Left renal pelvis (tissue), 4 donors: ENCODE measurements at regions not wholly inside any gene's neighbourhood (a gene's known extent, or its start where the extent isn't known, plus 50 kb on each side); places are given as distances from the start of the nearest gene placed in this dataset.
"Not testable (repeated sequence)": the region's sequence is repeated elsewhere in the genome, so short reads cannot be mapped to it uniquely, and the experiment has no call there.

ENCODE experiments used
- DNase-seq, 4 donors: peaks; one replicate each; pipeline ENCODE4 v3.0.0-alpha.2; 2013; ENCODE audit warnings: low read depth in 4 of 4, low spot score in 3 of 4

DNA sequence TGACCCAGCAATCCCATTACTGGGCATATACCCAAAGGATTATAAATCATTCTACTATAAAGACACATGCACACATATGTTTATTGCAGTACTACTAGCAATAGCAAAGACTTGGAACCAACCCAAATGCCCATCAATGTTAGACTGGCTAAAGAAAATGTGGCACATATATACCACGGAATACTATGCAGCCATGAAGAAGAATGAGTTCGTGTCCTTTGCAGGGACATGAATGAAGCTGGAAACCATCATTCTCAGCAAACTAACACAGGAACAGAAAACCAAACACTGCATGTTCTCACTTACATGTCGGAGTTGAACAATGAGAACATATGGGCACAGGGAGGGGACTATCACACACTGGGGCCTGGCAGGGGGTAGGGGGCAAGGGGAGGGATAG lies 183.0 kb downstream of the HACE1 start:
- DNase-seq = not testable (repeated sequence)

DNA sequence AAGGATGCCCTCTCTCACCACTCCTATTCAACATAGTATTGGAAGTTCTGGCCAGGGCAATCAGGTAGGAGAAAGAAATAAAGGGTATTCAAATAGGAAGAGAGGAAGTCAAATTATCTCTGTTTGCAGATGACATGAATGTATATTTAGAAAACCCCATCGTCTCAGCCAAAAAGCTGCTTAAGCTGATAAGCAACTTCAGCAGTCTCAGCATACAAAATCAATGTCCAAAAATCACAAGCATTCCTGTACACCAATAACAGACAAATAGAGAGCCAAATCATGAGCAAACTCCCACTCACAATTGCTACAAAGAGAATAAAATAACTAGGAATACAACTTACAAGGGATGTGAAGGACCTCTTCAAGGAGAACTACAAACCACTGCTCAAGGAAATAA lies 184.6 kb downstream of the HACE1 start:
- DNase-seq = not testable (repeated sequence)

DNA sequence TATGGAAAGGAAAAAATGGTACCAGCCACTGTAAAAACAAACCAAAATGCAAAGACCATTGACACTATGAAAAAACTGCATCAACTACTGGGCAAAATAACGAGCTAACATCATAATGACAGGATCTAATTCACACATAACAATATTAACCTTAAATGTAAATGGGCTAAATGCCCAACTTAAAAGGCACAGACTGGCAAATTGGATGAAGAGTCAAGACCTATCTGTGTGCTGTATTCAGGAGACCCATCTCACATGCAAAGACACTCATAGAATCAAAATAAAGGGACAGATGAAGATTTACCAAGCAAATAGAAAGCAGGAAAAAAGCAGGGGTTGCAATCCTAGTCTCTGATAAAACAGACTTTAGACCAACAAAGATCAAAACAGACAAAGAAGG lies 186.6 kb downstream of the HACE1 start:
- not testable (repeated sequence) for DNase-seq

DNA sequence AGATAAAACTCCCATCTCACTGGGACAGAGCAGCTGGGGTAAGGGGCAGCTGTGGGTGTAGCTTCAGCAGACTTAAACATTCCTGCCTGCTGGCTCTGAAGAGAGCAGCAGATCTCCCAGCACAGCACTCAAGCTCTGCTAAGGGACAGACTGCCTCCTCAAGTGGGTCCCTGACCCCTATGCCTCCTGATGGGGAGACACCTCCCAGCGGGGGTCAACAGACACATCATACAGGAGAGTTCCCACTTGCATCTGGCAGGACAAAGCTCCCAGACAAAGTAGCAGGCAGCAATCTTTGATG lies 188.2 kb downstream of the HACE1 start:
- DNase-seq = not testable (repeated sequence)

- not testable (repeated sequence) for DNase-seq
Observed at GRCh38 chr6:104670834-104671590, 188.7 kb downstream of the HACE1 start.

DNA sequence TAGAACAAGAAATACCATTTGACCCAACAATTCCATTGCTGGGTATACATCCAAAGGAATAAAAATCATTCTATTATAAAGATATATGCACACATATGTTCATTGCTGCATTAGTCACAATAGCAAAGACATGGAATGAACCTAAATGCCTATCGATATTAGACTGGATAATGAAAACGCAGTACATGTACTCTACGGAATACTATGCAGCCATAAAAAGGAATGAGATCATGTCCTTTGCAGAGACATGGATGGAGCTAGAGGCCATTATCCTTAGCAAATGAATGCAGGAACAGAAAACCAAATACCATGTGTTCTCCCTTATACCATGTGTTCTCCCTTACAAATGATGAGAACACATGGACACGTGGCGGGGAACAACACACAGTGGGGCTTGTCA lies 190.2 kb downstream of the HACE1 start:
- no peak for DNase-seq

DNA sequence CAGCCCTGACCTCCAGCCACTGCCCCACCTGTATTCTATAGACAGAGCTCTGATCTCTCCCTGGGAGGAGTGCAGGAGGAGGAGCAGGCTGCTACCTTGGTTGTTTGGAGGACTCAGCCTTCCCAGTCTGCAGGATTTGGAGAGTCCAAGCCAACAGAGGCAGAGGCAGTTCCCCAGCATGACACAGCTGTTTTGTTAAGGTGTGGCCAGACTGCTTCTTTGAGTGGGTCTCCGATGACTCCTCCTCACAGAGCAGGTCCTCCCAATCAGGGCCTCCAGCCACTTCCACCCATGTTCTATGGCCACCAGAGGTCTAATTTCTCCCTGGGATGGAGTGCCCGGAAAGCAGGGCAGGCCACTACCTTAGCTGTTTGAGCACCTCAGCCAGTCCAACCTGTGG lies 203.5 kb downstream of the HACE1 start:
- no peak for DNase-seq

GRCh38 chr6:104653781-104654180 lies 205.9 kb downstream of the HACE1 start:
- no peak for DNase-seq

DNA sequence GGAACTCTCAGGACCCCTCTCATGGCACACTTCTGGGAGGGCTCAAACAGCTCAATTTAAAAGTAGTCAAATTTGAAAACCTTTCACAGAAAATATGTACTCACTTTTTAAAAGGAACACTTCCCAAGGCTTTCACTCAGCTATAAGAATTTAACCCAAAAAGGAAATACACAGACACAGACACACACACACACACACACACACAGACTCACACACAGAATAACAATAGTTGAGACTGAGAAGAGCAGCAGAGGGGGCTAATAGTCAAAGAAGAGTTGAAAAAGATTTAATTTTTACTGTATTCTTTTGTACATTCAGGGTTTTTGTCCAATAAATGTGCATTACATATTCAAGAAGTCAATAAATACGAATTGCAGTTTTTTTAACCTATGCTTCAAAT lies 211.4 kb downstream of the HACE1 start:
- no peak for DNase-seq

GRCh38 chr6:104644848-104645247 lies 214.9 kb downstream of the HACE1 start:
- DNase-seq = no peak

GRCh38 chr6:104642871-104643270 lies 216.8 kb downstream of the HACE1 start:
- DNase-seq = no peak

- DNase-seq = no peak
Observed at GRCh38 chr6:104640761-104641160, 219.0 kb downstream of the HACE1 start.

- no peak for DNase-seq
Observed at GRCh38 chr6:104640150-104640700, 219.5 kb downstream of the HACE1 start.

DNA sequence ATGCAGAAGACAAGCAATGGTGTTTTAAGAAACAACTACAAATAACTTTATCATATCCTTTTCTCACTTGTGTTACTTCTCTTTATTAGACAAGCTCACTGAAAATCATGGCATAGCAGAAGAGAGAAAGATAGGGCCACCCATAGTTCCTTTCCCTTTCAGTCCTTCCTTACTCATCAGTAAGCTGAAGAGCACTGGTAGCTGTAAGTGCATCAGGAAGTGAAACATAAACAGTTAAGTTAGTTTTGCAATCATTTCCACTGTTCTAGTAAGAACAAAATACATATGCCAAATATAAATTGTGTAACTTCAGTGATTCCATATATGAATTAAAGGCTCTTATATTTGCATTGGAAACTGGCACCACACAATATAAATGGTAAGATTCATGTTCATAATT lies 220.1 kb downstream of the HACE1 start:
- DNase-seq = no peak

- DNase-seq = no peak
Observed at GRCh38 chr6:104638841-104639290, 220.9 kb downstream of the HACE1 start.

- DNase-seq = no peak
Observed at GRCh38 chr6:104633125-104633524, 226.6 kb downstream of the HACE1 start.

DNA sequence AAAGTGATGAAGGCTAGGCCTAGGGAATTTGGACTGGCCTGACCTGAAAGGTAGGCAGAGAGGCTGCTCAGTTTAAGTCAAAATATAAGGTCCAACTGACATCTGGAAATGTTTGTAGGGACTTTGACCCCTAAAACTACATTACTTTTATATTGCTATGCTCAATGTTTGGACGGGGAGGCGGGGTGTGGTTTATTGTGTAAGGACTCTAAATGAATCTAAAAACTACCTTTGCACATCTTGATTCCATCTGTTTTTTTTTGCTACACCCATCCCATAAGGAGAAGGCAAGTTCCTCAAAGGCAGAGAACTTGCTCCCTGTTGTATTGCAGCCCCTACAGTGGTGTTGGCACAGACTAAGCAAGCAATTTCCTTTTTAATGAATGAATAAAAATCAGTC lies 227.1 kb downstream of the HACE1 start:
- no peak for DNase-seq

DNA sequence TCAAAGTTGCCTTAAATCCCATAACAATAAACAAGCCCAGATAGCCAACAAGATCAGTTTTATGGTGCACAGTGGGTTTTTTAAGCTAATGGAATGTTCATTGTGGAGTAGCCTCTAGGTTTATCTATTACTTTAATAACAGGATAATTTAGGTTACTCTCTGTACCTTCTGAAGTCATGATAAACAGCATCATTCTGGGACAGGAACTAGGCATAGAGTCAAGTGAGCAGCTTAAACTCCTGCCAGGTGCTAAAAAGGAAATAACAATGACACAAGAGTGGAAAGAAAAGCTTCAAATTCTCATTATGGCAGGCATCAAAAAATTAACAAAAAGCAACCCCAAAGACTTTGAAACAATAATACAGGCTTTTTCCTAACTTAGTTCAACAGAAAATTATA lies 228.8 kb downstream of the HACE1 start:
- no peak for DNase-seq

DNA sequence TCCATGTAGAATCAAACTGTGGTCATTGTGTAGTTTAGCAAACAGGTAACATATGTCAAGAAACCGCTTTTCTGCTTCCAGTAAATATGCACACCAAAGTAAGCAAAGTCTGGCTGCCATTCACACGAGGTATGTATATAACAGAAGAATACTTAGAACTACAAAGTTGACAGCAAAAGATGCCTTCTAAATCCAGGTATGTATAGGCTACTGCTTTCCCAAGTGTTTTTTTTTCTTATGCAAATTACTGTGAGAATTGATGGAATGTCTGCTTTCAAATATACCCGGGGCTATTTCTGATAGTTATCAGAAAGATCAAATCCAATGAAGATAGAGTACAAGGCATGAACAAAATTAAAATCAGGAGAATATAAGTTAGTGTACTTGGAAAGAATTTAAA lies 229.2 kb downstream of the HACE1 start:
- DNase-seq = no peak

DNA sequence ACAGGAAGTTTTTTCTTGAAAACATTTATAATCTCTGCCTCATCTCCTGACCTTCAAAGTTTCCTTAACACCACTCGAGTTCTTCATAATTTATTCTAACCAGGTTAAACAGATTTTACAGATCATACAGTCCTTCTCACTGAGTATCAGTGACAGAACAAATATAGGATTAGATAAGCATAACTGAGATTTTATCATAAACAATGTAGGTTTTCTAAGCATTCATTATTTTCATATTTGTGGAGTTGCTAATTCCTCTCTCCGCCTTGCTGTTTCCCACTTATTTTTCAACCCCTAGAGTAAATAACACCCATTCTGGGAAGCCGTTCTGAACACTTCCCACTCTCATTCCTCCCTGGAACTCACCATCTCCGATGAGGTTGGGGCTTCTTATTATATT lies 229.9 kb downstream of the HACE1 start:
- DNase-seq = no peak

- DNase-seq = no peak
Observed at GRCh38 chr6:104625536-104625935, 234.2 kb downstream of the HACE1 start.

GRCh38 chr6:104623052-104623690 lies 236.5 kb downstream of the HACE1 start:
- no peak for DNase-seq
